ENCODE measurements at regions not wholly inside any gene's neighbourhood (a gene's known extent, or its start where the extent isn't known, plus 50 kb on each side); places are given as distances from the start of the nearest gene placed in this dataset.

DNA sequence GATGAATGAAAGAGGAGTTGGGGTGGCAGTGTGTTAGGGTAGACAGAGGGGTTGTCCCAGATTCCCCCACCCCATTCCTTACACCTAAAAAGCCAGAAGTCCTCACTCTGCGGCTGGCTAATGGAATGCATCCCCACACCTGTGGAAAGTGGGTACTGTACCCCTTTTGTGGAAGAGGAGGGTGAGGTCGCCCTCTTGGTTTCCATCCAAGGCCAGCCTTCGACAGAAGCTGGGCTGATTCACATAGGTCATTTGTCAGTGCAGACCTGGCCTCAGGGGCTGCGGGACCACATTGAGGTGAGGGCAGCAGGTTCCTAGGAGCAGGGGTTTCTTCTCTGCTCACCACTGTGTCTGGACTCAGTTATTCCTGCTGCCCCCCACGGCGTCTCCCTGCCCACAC is 671.6 kb downstream of the MATN1 start:
- TF ChIP-seq, protein P1, sequence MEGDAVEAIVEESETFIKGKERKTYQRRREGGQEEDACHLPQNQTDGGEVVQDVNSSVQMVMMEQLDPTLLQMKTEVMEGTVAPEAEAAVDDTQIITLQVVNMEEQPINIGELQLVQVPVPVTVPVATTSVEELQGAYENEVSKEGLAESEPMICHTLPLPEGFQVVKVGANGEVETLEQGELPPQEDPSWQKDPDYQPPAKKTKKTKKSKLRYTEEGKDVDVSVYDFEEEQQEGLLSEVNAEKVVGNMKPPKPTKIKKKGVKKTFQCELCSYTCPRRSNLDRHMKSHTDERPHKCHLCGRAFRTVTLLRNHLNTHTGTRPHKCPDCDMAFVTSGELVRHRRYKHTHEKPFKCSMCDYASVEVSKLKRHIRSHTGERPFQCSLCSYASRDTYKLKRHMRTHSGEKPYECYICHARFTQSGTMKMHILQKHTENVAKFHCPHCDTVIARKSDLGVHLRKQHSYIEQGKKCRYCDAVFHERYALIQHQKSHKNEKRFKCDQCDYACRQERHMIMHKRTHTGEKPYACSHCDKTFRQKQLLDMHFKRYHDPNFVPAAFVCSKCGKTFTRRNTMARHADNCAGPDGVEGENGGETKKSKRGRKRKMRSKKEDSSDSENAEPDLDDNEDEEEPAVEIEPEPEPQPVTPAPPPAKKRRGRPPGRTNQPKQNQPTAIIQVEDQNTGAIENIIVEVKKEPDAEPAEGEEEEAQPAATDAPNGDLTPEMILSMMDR (IDR thresholded peaks at IDR 0.05; ENCODE audit: insufficient read depth, missing control alignments): no peak
- DNase-seq (ENCODE audit: insufficient read length, low spot score): no peak
- FAIRE-seq: no peak

DNA sequence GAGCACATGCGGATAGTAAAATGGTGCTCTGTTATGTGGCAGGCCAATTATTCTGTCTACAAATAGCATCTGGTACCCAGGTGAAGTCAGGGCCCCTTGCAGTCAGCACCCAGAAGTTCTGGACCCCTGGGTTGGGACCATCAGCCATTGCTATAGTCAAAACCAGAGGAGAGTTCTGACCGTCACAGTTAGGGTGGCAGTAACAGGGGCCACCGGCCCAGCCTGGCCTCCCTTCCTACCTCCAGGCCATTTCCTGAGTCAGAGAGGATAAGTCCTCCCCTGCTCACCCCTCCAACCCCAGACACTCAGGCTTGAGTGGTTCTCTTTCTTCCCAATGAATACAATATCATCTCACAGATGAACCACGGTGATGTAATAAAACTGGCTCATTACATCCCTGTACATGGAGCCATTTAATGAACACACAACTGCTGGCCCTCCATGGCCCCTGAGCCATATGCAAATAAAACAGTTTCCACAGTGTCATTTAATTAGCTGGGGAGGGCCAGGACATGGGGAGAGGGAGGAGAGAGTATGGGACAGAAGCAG is 673.6 kb downstream of the MATN1 start:
- TF ChIP-seq, protein P1 (IDR thresholded peaks at IDR 0.05; ENCODE audit: insufficient read depth, missing control alignments): no peak
- FAIRE-seq (no peak), DNase-seq (ENCODE audit: insufficient read length, low spot score) (no peak)

DNA sequence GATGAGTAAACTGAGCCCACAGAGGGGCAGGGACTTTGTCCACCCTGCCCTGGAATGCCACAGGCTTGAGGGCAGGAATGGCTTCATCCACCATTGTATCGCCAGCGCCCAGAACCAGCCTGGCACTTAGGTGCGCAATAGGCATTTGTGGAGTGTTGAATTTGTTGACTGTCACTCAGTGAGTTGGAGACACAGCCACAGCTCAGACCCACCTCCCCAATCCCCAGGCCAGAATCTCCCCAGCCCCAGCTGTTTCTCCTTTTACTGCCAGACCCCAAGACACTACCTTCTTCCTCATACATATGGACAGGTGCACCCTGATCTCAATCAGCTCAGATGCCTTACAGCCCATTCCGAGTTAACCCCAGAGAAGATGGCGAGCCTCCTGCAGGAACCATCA is 674.5 kb downstream of the MATN1 start:
- TF ChIP-seq, protein P1 (IDR thresholded peaks at IDR 0.05; ENCODE audit: insufficient read depth, missing control alignments): no peak
- FAIRE-seq (no peak), DNase-seq (ENCODE audit: insufficient read length, low spot score) (no peak)

DNA sequence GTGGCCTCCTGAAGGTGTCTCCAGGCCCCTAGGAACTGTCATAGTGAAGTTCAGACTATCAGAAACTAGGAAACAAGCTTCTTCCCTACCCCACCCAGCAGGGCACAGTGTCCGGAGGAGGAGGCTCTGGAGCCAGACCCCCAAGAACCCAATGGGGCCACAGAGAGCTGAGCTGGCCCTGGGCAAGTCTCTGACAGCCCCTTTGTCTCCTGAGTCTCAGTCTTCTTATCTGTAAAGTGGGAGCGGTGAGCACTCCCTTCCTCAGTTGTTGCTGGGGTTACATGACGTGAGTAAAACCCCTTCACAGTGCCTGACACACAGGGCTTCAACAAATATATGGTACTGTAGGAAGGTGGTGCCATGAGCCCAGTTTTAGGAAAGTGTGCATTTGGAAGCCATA is 675.8 kb downstream of the MATN1 start:
- TF ChIP-seq, protein P1 (IDR thresholded peaks at IDR 0.05; ENCODE audit: insufficient read depth, missing control alignments): no peak
- no peak for DNase-seq (ENCODE audit: insufficient read length, low spot score)

DNA sequence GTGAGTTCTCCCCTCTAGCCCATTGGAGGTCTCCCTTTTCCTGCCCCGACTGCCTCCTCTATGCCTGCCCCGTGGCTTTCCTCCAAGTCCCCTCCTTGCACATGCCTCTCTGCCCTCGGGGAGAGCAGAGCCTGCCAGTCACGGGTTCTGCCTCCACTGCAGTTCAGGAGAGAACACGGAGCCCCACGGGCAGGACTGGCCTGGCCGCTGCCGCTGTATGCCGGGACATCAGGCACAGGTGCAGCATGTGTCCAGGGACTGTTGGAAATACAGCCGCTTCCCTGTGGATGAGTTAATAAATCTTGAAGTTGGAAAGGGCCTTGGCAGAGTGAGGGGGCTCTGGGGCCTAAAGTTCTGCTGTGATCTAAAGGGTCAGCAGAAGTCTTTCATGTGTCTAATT is 676.6 kb downstream of the MATN1 start:
- DNase-seq (ENCODE audit: insufficient read length, low spot score): no peak
- TF ChIP-seq, protein P1 (IDR thresholded peaks at IDR 0.05; ENCODE audit: insufficient read depth, missing control alignments): no peak
- no peak for FAIRE-seq

More for the DNA sequence above, 675.8 kb downstream of the MATN1 start:
- FAIRE-seq: no peak

DNA sequence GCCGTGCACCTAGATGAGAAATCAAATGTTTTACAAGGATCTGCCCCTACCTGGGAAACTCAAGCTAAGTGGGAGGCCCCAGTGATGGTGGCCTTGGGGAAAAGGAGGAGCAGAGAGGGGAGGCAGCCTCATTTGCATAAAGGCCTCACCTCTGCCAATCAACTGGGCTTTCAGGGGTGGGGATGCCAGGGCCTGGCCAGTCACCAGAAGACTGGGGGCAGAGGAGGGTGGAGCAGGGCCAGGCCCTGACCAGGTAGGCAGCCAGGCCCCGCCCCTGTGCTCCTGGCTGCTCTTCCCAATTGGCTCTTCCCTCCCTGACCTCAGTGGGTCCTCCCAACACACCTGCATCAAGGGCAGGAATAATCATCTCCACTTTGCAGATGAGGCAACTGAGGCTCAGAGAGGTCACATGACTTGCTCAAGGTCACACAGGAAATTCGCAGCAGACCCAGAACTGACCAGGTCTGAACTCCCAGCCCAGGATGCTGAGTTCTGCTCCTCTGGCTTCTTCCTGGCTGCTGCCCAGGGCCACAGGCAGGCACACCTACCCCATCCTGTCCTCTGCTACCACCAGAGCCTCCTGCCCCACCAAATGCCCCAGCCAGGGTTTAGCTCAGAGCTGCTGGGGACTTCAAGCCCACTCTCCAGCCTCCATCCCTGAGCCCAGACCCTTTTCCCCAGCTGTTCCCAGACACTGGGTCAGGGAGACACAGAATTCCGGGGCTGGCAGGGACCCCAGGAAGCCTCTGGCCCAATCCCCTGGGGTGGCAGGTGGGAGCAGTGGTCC is 677.9 kb downstream of the MATN1 start:
- no peak for DNase-seq (ENCODE audit: insufficient read length, low spot score)

More for the DNA sequence above, 677.9 kb downstream of the MATN1 start:
- TF ChIP-seq, protein P1 (IDR thresholded peaks at IDR 0.05; ENCODE audit: insufficient read depth, missing control alignments): no peak
- no peak for FAIRE-seq

All from D721Med (cell line).